ENCODE measurements at regions not wholly inside any gene's neighbourhood (a gene's known extent, or its start where the extent isn't known, plus 50 kb on each side); places are given as distances from the start of the nearest gene placed in this dataset.

- Histone ChIP-seq H3K9me3 (no peaks in the 10 kb centered on the region), H3K4me3 (no peak overlapping the region), H3K4me1 (ENCODE audit: control insufficient read depth in 1 of 2, low read depth in 2 of 2) (no peaks in the 10 kb centered on the region), H3K27me3 (replicated peaks; ENCODE audit: insufficient read depth) (no peaks in the 10 kb centered on the region), H3K27ac (no peak overlapping the region), H3K36me3 (no peaks in the 10 kb centered on the region)
- no peak for DNase-seq (ENCODE audit: low spot score)
- TF ChIP-seq, protein P1, sequence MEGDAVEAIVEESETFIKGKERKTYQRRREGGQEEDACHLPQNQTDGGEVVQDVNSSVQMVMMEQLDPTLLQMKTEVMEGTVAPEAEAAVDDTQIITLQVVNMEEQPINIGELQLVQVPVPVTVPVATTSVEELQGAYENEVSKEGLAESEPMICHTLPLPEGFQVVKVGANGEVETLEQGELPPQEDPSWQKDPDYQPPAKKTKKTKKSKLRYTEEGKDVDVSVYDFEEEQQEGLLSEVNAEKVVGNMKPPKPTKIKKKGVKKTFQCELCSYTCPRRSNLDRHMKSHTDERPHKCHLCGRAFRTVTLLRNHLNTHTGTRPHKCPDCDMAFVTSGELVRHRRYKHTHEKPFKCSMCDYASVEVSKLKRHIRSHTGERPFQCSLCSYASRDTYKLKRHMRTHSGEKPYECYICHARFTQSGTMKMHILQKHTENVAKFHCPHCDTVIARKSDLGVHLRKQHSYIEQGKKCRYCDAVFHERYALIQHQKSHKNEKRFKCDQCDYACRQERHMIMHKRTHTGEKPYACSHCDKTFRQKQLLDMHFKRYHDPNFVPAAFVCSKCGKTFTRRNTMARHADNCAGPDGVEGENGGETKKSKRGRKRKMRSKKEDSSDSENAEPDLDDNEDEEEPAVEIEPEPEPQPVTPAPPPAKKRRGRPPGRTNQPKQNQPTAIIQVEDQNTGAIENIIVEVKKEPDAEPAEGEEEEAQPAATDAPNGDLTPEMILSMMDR (IDR thresholded peaks at IDR 0.05): no peak
- ATAC-seq (ENCODE audit: insufficient number of reproducible peaks, low FRiP score, low read depth): no peak
Observed at GRCh38 chr13:73259061-73260017, 200.5 kb downstream of the KLF5 start.

DNA sequence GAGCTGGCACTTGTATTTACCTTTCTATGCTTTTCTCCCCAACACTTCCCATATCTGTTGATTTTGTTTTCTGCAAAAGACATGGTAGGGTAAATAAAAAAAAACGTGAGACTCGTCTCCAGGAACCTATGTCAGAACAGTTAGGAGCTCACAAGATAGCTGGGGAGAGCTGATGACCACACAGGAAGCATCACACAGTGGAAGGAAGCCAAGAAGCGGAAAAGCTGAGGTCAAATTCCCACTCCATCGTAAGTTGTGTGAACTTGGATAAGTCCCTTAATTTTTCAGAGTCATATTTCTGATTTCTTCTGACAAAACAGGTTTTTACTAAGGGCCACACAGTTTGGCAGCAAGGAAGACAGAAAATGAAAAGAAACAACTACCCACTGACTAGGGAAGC lies 199.6 kb downstream of the KLF5 start:
- ATAC-seq (ENCODE audit: insufficient number of reproducible peaks, low FRiP score, low read depth) (no peak), DNase-seq (ENCODE audit: low spot score) (no peak)
- Histone ChIP-seq H3K27ac (no peak overlapping the region), H3K4me3 (no peak overlapping the region), H3K4me1 (ENCODE audit: control insufficient read depth in 1 of 2, low read depth in 2 of 2) (no peaks in the 10 kb centered on the region), H3K27me3 (replicated peaks; ENCODE audit: insufficient read depth) (no peaks in the 10 kb centered on the region), H3K9me3 (no peaks in the 10 kb centered on the region), H3K36me3 (no peaks in the 10 kb centered on the region)
- TF ChIP-seq, protein P1 (IDR thresholded peaks at IDR 0.05): no peak

- Histone ChIP-seq H3K4me3 (no peak overlapping the region), H3K4me1 (ENCODE audit: control insufficient read depth in 1 of 2, low read depth in 2 of 2) (peaks cover 0 to 5% of the 10 kb centered on the region in 2 donors), H3K27me3 (replicated peaks; ENCODE audit: insufficient read depth) (no peaks in the 10 kb centered on the region), H3K9me3 (no peaks in the 10 kb centered on the region), H3K27ac (no peak overlapping the region), H3K36me3 (no peaks in the 10 kb centered on the region)
- TF ChIP-seq, protein P1 (IDR thresholded peaks at IDR 0.05): no peak
- DNase-seq (ENCODE audit: low spot score) (no peak), ATAC-seq (ENCODE audit: insufficient number of reproducible peaks, low FRiP score, low read depth) (no peak)
Observed at GRCh38 chr13:73254827-73255226, 196.0 kb downstream of the KLF5 start.

GRCh38 chr13:73251626-73252265 lies 192.9 kb downstream of the KLF5 start:
- H3K36me3 ChIP-seq: no peaks in the 10 kb centered on the region
- H3K9me3 ChIP-seq: no peaks in the 10 kb centered on the region
- no peak overlapping the region for H3K4me3 ChIP-seq
- TF ChIP-seq, protein P1 (IDR thresholded peaks at IDR 0.05): no peak
- DNase-seq (ENCODE audit: low spot score): no peak
- ATAC-seq (ENCODE audit: insufficient number of reproducible peaks, low FRiP score, low read depth): no peak
- H3K27ac ChIP-seq: no peak overlapping the region
- no peaks in the 10 kb centered on the region for H3K27me3 ChIP-seq (replicated peaks; ENCODE audit: insufficient read depth)
- H3K4me1 ChIP-seq (ENCODE audit: control insufficient read depth in 1 of 2, low read depth in 2 of 2): peaks cover 0 to 5% of the 10 kb centered on the region in 2 donors

GRCh38 chr13:73250061-73250460 lies 191.3 kb downstream of the KLF5 start:
- no peak for ATAC-seq (ENCODE audit: insufficient number of reproducible peaks, low FRiP score, low read depth)

More at GRCh38 chr13:73250061-73250460, 191.3 kb downstream of the KLF5 start:
- Histone ChIP-seq H3K36me3 (no peaks in the 10 kb centered on the region), H3K27ac (no peak overlapping the region), H3K4me1 (ENCODE audit: control insufficient read depth in 1 of 2, low read depth in 2 of 2) (peaks cover 0 to 5% of the 10 kb centered on the region in 2 donors), H3K27me3 (replicated peaks; ENCODE audit: insufficient read depth) (no peaks in the 10 kb centered on the region), H3K9me3 (no peaks in the 10 kb centered on the region), H3K4me3 (no peak overlapping the region)
- DNase-seq (ENCODE audit: low spot score): no peak
- TF ChIP-seq, protein P1 (IDR thresholded peaks at IDR 0.05): no peak
